H1 (cell line): ENCODE measurements at regions not wholly inside any gene's neighbourhood (a gene's known extent, or its start where the extent isn't known, plus 50 kb on each side); places are given as distances from the start of the nearest gene placed in this dataset.

Experiments
- USF2 ChIP-seq: IDR thresholded peaks from 2 replicates; pipeline ENCODE4 v1.6.1; 2011; ENCODE audit warnings: low read length, improper control_type of control experiment
- YY1 ChIP-seq: IDR thresholded peaks from 2 replicates; pipeline ENCODE4 v1.6.1; 2011; ENCODE audit warnings: low read depth, mild to moderate bottlenecking, low read length
- ZNF274 ChIP-seq: IDR thresholded peaks from 2 replicates; pipeline ENCODE4 v1.7.0; 2012; ENCODE audit warnings: low read length, borderline replicate concordance; ENCODE audit errors: extremely low read depth
- TF ChIP-seq, protein P1 (sequence below): IDR thresholded peaks from 2 replicates; pipeline ENCODE4 v1.6.1; 2012; ENCODE audit warnings: low read length, inconsistent platforms

GRCh38 chr14:97306133-97306759 is 509.1 kb downstream of the VRK1 start (continued):
- no peak for TF ChIP-seq USF2
- TF ChIP-seq, protein P1, sequence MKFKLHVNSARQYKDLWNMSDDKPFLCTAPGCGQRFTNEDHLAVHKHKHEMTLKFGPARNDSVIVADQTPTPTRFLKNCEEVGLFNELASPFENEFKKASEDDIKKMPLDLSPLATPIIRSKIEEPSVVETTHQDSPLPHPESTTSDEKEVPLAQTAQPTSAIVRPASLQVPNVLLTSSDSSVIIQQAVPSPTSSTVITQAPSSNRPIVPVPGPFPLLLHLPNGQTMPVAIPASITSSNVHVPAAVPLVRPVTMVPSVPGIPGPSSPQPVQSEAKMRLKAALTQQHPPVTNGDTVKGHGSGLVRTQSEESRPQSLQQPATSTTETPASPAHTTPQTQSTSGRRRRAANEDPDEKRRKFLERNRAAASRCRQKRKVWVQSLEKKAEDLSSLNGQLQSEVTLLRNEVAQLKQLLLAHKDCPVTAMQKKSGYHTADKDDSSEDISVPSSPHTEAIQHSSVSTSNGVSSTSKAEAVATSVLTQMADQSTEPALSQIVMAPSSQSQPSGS = no peak
- TF ChIP-seq YY1 = no peak
- TF ChIP-seq ZNF274 = no peak
- TF ChIP-seq, all 59 proteins: peak for 0
